DMS79 treated with DMSO at 0.1 percent for 48 hours (cell line): ENCODE measurements at regions not wholly inside any gene's neighbourhood (a gene's known extent, or its start where the extent isn't known, plus 50 kb on each side); places are given as distances from the start of the nearest gene placed in this dataset.
A peak's percentile ranks its signal among the peaks of the same experiment; 100 is the strongest.

Experiments
- DNase-seq: peaks from one replicate; lab custom pipeline; 2025; lab: John Stamatoyannopoulos, UW

DNA sequence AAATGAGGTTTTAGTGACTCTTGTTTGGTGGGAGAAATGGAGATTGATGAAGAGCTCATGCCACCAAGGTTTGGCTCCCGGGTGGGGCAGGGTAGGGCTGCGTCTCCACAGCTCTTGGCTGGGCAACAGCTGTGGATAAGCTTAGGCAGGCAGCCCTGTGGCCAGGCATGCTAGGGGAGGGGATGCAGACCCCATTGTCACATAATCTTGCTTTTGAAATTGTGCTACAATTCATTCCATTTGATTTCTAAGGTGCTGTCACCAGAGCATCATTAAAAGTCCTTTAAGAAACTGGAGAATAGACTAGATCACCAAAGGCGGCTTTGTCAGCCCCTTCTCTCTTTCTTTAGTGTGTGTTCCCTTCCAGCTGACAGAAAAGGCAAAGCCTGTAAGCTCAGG lies 574.2 kb upstream of the JAG1 start:
- no peak for DNase-seq

DNA sequence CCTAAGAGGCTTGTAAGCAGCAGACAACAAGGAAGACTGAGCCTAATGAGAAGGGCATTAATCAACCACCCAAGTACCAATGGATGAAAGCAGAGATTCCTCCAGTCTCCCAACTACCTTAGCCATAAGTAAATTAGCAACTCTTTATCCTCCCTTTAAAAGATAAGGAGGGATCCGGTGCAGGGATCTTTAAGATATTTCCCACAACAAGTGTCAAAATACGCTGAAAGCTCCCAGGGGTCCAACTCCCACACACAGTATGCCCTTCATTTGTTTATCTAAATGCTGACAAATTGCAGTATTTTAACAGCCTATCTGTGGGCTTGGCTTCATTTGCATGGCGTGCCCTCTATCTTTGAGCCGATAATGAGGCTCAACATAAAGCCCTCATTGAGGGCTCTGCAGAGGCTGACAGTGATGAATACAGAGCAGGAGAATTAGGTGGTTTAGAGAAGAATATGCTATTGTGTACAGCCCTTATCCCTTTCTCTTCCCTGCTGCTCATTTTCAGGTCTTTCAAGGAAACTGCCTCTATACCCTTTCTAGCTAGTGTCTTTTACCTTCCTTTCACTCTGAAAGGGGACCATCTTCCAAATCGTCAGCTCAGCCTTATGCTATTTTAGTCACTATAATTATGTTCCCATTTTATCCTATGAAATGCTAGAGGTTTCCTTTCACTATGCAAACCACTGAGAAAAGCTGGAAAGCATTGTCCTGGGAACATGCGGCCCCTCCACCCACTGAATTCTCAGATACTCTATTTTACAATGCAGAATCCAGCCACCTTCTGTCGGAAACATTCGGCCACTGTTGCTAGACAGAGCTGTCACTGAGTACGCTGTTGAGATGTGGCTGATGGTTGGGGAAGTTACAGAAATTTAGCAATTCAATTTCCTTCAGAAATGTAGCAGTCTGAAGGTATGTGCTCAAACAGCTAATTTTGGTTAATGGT lies 575.2 kb upstream of the JAG1 start:
- DNase-seq: no peak

DNA sequence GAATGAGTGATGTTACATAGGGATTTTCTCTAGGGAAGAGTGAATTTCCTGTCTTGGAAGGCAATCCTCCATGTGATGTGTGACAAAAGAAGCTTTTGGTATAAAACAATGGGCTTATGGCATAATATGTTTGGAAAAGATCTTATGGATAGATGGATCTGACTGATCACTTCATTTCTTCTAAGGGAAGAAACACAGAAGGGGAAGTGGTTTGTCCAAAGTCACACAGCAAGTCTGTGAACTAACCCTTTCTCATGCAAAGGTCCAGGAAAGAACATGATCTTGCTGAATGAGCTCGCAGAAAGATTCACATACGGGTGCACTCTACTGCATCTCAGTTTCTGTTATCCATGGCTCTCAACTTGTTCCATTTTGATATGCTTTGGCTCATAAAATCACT lies 575.9 kb upstream of the JAG1 start:
- no peak for DNase-seq

DNA sequence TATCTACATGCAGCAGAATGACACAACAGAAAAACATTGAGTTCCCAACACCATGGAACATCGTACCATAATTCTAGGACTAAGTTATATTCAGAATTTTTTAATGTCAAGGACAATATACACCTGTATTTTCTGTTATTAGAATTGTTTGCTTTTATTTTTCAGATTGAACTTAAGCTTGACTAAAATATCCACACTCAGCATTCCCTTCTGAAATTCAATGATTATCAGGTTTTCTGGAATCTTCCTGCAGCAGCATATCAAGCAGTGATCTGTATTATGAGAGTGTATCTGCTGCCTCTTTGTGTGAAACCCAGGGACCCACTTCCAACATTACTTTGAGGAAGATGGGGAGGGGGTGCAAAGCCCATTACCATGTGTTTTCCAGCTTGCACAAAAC lies 578.6 kb upstream of the JAG1 start:
- DNase-seq: no peak

DNA sequence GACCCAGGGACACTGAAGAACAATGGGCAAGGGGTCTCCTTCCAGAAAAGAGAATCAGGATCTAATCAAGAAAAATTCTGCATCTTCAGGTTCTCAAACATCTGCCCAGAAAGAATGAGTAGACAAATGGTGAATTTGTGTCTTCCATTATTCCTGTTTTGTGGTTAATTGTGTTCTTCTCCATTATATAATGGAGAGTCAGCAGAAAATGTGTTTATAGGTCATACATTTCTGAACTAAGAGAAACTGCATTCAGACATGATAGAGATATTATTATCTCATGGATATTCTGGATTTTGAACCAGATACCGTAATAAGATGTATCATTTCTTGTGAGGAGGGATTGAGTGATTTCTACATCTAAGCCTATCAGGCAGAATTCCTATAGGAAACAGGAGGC lies 581.7 kb upstream of the JAG1 start:
- no peak for DNase-seq

DNA sequence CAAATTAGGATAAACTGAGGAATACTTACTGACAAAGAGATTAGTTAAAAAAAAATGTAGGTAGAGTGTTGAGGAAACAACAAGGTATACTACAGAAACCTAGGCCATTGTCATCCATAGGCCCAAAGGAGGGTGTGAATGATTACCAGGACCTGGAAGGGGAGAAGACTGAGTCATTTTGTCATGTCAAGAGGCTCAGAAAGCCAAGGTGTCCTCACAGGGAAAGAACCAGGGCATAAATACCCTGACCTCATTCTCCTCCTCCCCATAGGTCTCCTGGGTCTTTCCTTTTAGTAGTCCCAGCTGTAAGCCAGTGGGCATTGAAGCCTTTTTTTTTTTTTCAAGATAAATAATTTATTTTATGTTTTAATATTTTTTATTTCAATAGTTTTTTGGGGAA lies 582.1 kb upstream of the JAG1 start:
- no peak for DNase-seq

DNA sequence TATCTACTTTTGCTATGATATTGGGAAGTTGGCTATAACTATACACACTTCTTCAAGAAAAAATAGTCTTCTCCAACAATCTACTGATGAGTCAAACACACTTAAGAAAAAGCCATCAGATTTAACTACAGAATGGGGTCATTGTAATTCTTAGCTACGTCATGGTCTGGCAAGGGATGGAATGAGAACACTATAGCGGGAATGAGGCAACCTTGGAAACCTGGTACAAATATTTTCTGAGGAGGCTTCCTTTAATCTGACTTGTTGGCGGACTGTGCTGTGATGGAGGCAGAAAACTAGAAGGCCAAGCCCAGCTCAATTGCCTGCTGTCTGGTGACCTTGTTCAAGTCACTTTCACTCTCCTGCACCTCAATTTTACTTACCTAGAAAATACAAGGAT lies 586.8 kb upstream of the JAG1 start:
- DNase-seq: no peak

DNA sequence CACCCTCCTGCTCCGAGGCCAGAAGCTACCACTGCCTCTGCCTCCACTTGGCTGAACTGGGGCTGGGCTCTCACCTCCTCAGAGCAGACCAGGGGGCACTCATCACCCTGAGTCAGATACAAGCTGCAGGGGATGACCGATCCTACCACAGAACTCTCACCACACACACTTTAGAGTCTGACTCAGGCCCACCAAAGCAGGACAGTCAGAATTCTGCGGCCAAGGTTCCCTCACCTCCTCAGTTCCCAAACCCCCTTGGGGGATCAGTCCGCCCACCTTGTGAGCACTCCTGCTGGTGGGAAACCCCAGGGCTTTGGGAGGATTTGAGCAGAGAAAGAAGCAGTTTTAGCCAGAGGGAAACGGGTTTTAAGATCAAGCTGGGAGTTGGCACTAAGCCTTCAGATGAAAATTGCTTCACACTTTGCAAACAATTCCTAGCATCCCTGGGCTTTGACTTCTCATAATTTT lies 587.8 kb upstream of the JAG1 start:
- no peak for DNase-seq

DNA sequence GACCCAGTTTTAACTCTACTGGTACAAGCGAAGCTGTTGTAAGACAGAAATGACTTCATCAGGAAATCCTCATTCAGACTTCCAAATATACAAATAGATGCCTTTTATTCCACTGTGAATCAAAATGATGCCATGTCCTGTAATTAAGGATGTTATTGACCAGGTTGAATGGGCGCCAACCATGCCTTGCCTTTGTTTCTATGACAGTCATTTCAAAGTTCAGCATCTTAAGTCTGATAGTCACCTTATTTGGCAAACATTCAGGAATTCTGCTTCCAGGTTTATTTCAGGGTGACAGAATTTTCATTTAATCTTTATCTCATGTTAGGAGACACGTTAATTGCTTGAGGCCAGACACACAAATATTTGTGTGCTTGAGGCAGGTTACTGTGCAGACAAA lies 592.8 kb upstream of the JAG1 start:
- DNase-seq: no peak

DNA sequence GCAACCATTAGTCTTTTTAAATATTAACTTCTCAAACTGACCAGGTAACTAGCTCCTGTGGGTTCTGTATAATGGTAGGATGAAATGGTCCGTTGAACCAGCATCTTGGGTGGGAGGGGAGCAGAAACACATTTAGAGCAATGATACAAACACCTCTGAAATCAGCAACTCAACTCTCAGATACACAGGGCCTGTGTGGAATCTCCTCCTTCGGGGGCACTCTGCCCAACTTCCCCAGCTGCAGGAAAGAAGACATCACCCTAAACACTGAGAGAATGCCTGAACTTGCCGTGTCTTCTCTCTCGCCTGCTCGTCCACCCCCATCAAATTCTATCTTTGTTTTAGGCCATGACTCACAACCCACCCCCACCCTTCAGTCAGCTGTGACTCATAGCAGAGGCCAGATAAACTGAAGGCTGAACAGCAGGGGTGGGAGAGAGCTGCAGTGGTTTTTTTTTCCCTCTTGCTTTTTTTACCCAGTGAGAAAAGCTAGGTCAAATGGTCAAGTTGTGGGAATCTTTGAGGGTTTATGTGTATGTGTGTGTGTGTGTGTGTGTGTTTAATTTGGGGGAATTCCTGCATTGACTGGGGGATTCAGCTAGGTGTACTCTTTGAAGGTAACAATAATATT lies 593.4 kb upstream of the JAG1 start:
- no peak for DNase-seq

DNA sequence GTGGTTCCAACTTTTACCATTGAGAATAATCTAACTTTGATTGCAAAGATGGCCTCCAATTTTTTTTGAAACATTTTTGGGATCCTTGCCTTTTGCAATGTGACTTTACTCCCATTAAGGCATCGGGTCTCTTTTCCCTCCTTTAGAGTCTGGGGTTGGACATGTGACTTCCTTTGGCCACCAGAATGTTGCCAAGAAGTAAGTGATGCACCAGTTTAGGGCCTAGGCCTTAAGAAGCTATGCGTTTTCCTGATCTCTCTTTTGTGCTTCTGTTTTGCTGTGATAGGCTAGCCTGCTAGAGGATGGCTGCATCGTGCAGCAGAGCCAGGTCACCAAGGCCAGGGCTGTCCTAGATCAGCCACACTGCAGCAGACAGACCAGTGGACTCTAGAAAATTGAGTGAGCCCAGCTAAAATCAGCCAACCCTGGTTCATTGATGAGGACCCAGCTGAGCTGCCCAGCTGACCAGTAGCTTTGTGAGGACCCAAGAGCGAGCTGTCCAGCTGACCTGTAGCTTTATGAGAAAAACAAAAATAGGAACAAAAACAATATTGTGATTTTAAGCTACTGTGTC lies 594.0 kb upstream of the JAG1 start:
- no peak for DNase-seq

DNA sequence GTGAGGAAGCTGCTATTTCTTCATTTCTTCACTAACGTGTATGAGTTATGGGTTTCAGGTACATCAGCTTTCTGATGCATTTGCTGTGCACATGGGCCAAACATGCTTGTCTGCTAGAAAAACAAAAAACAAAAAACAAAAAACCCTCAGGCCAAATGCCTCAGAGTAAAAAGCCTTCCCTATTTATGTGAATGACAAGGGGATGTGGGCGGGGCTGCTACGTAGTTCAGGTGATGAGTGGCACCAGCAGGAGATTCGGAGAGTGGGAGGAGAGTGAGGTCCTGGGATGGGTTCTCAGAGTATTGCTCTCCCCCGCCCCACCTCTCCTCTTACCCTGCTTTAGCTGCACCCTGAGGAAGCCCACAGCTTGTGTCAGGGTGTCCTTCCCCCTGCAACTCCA lies 596.8 kb upstream of the JAG1 start:
- DNase-seq: no peak

DNA sequence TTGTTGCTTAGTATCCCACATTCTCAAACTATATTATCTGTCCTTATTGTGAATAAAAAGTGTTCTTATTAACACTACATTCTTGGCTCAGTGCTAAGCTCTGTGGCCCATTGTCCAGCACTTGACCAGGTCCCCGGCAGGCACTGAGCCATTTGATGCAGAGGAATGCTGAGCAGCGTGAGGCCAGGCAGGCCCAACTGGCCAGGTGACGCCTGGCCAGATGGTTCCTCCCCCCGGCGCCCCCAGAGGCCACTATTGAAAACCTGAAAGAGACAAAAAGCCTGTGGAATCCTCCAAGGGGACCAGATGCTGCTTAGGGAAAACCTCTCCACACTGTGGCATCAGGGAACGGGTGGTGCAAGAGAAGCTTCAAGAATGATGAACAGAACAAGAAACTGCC lies 597.5 kb upstream of the JAG1 start:
- no peak for DNase-seq

DNA sequence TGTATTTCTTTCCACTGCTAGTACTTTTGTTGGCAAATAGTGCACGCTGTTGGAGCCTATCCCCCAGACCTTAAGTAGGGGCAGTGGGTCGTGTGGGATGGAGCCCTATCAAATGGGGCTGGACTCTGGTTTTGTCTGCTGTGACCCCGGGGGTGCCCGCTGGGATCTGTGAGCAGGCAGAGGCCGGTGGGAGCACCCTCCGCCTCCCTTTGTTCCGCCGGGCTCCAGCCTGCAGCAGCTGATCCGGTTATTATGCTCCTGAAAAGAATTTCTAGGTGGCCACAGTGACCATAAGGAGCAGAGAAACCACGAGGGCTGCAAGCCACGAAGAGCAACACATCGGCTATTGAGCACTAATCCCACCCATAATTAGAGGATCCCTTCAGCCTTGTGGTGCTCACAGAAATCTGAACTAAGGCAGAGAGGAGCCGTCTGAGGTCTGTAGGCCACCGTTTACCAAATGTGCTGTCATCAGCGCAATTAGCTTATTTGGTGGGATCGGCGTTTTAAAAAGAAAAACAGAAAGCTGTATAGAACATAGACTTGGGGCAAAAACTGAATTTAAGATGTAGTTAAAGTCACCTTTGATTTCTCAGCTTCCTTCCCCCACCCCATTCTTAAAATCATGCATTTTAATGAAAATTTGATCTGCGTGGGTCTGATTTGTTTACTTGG lies 598.3 kb upstream of the JAG1 start:
- no peak for DNase-seq

DNA sequence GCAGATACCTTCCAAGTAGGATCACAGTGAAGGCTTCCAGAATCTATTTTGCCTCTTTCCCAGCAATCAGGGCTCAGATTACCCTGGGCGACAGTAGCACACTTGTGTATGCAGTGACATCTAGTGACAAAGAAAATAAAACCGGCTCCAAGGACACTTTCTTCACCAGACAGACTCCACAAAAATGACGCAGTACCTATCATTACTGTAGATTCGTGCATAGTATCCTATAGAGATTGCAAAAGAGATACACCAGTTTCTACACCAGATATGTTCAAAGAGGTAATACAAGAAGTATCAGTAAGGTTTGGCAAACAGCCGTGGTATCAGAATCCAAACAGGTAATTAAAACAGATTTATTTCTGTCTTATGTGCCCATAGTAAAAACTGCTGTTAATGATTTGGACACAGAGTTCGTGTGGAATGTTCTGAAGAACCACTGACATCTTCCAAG lies 600.4 kb upstream of the JAG1 start:
- DNase-seq: peak; percentile 58

DNA sequence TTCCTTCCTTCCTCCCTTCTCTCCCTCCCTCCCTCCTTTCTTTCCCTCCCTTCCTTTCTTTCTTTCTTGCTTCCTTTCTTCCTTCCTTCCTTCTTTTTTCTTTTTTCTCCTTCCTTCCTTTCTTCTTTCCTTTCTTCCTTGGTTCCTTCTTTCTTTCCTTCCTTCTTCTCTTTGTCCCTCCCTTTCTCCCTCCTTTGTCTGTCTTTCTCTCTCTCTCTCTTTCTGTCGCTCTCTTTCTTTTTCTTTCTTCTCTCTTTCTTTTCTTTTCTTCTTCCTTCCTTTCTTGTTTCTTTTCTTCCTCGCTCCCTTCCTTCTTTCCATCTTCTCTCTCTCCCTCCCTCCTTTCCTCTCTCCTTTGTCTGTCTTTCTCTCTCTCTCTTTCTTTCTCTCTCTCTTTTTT lies 601.9 kb upstream of the JAG1 start:
- no peak for DNase-seq

DNA sequence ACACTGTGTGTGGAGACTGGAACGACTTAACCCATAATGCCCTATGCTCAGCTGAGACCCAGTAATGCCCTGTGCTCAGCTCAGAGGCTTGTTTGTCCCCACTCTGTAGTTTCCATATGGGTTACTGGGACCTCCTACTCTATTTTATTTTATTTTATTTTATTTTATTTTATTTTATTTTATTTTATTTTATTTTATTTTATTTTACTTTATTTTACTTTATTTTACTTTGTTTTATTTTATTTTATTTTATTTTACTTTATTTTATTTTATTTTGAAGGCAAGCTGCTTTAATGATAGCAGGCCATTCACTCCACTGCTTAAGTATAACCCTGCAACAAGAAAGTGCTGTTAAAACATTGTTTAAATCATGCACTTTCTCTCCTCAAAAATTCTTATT lies 603.4 kb upstream of the JAG1 start:
- DNase-seq: no peak

DNA sequence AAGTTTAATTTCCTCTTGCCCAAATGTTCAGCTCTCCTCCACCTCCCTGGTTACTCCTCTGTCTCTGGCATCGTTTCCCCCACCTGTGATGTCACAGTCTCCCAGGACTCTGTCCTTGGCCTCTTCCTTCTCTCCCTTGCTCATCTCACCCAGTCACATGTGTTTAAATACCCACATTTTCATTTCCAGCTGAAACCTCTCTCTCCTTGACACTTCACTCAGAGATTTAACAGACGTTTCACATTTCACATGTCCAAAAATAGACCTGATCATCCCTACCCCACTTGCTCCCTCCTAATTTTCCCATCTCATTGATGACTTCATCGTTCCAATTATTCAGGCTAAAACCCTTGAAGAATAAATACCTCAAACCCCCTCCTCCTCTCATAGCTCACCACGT lies 604.1 kb upstream of the JAG1 start:
- no peak for DNase-seq

DNA sequence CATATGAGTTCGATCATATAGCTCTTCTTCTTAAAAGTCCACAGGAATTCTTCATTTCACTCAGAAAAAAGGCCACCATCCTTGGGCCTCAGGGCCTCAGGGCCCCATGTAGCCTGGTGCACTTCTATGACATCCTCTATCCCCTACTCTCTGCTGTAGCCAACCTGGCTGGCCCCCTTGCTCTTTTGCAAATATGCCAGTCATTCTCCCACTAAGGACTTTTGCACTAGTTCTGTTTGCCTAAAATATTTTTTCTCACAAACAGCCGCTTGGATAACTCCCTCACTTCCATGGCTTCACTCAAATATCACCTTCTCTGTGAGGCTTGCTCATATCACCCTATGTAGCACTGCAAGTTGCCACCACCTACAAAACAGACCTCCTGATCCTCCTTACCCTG lies 604.7 kb upstream of the JAG1 start:
- DNase-seq: no peak

DNA sequence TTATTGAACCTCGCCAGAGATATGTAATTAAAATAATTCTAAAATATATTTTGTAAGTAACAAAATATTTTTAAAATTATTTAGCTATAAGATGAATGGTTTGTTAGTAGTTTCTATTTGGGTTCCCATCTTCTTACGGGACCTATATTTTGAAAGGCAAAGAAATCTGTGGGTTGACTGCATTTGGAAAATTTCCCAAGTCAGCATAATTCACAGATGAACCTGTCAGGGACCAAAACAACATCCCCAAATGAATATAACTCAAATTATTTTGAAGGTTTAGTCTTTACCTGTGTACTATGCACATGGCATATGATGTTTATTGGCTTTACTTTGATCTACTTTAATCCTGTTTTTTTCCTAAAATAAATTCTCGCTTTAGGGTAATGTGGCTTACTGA lies 607.4 kb upstream of the JAG1 start:
- DNase-seq: no peak

DNA sequence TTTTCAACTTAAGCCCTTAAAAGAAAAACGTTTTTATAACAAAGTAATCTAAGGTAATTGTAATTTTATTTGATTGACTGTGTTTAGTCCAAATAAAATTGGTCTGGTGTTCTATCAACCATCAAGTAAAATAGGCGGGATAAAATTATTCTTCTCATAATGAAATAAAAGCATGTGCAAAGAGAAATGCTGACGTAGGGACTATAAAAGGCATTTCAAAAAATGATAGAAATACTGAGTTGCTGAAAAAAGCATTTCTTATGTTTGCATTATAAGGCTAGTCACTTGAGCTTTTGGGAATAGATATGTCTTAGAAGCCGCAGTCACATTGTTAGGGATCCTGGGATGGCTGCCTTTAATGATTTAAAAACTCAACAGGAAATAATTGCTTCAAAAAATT lies 608.0 kb upstream of the JAG1 start:
- DNase-seq: no peak

DNA sequence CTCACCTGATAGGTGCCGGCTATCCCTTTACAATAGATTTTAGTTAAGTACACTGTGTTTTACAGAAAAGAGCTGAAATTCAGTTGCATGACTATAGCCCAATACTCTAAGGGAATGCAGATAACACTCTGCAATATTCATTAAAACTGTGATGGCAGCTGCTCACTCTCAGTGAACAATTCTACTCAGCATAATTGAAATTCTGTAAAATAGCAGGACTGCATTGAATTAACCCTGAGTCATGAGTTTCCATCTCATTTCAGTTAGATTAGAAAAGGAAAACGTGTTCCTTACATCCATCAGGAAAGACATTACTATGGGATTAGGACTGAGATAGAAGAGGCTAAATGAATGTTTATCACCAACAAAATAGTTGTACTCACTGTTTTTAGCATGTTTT lies 613.3 kb upstream of the JAG1 start:
- no peak for DNase-seq

DNA sequence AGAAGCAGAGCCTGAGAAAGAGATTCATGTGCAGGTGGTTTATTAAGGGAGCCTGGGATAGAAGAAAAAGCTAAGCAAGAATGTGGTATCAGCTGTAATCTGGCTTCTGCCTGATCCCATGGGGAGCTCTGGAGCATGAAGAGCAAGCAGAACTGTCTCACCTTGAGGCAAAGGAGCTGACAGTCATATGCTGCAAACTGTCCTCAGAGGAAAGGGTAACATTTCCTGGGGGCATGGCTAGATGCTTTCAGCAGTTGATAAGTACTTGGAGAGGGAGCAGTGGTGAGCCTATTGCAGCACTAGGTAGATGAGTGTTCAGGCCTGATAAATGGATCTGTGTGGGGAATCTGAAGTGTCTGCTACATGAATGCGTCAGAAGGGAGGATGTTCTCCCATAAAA lies 621.5 kb upstream of the BTBD3 start:
- no peak for DNase-seq
